ENCODE measurements at regions not wholly inside any gene's neighbourhood (a gene's known extent, or its start where the extent isn't known, plus 50 kb on each side); places are given as distances from the start of the nearest gene placed in this dataset.

- no peaks in the 10 kb centered on the region for H3K27me3 ChIP-seq (ENCODE audit: control insufficient read depth, insufficient read depth, low read length, poor library complexity, severe bottlenecking)
- Mint-ChIP-seq H3K27ac (no peak overlapping the region), H3K27me3 (ENCODE audit: insufficient read depth) (peaks cover 7% of the 10 kb centered on the region), H3K4me1 (no peaks in the 10 kb centered on the region), H3K36me3 (ENCODE audit: low read depth) (no peaks in the 10 kb centered on the region), H3K4me3 (no peak overlapping the region), H3K9me3 (peaks cover 4% of the 10 kb centered on the region)
- no peaks in the 10 kb centered on the region for H3K9me3 ChIP-seq (ENCODE audit: control insufficient read depth, low read length)
- no peak overlapping the region for H3K4me3 ChIP-seq (ENCODE audit: low read length)
- H3K36me3 ChIP-seq (ENCODE audit: control insufficient read depth, insufficient read depth, low read length), result no peaks in the 10 kb centered on the region
- TF ChIP-seq, protein P1, sequence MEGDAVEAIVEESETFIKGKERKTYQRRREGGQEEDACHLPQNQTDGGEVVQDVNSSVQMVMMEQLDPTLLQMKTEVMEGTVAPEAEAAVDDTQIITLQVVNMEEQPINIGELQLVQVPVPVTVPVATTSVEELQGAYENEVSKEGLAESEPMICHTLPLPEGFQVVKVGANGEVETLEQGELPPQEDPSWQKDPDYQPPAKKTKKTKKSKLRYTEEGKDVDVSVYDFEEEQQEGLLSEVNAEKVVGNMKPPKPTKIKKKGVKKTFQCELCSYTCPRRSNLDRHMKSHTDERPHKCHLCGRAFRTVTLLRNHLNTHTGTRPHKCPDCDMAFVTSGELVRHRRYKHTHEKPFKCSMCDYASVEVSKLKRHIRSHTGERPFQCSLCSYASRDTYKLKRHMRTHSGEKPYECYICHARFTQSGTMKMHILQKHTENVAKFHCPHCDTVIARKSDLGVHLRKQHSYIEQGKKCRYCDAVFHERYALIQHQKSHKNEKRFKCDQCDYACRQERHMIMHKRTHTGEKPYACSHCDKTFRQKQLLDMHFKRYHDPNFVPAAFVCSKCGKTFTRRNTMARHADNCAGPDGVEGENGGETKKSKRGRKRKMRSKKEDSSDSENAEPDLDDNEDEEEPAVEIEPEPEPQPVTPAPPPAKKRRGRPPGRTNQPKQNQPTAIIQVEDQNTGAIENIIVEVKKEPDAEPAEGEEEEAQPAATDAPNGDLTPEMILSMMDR (conservative IDR thresholded peaks at IDR 0.05), result no peak
- H3K4me1 ChIP-seq (ENCODE audit: control insufficient read depth, insufficient read depth, low read length), result no peaks in the 10 kb centered on the region
- no peak overlapping the region for H3K9ac ChIP-seq (ENCODE audit: extremely low read depth, low read length, poor library complexity, severe bottlenecking)
- DNase-seq, result no peak
- H3K27ac ChIP-seq (ENCODE audit: low read depth, low read length), result no peak overlapping the region
These were observed 115.8 kb upstream of the HAND1 start for GRCh38 chr5:154593796-154594195.

- H3K9me3 ChIP-seq (ENCODE audit: control insufficient read depth, low read length), result no peaks in the 10 kb centered on the region
- H3K27ac Mint-ChIP-seq, result no peak overlapping the region
- 89 to 100% methylated on average over 1 to 2 of the region's 3 CpGs for WGBS, 2 experiments (ENCODE audit: insufficient coverage in 1 of 2, insufficient read length in 1 of 2)
- no peaks in the 10 kb centered on the region for H3K27me3 ChIP-seq (ENCODE audit: control insufficient read depth, insufficient read depth, low read length, poor library complexity, severe bottlenecking)
- no peaks in the 10 kb centered on the region for H3K36me3 Mint-ChIP-seq (ENCODE audit: low read depth)
- H3K27me3 Mint-ChIP-seq (ENCODE audit: insufficient read depth), result peaks cover 5% of the 10 kb centered on the region
- H3K27ac ChIP-seq (ENCODE audit: low read depth, low read length), result no peak overlapping the region
- H3K4me3 ChIP-seq (ENCODE audit: low read length), result no peak overlapping the region
- peaks cover under 1% of the 10 kb centered on the region for H3K4me1 Mint-ChIP-seq
- no peaks in the 10 kb centered on the region for H3K36me3 ChIP-seq (ENCODE audit: control insufficient read depth, insufficient read depth, low read length)
- H3K9me3 Mint-ChIP-seq, result peaks cover 4% of the 10 kb centered on the region
- H3K9ac ChIP-seq (ENCODE audit: extremely low read depth, low read length, poor library complexity, severe bottlenecking), result no peak overlapping the region
- no peak for DNase-seq
- no peaks in the 10 kb centered on the region for H3K4me1 ChIP-seq (ENCODE audit: control insufficient read depth, insufficient read depth, low read length)
- TF ChIP-seq, protein P1 (conservative IDR thresholded peaks at IDR 0.05), result no peak
- H3K4me3 Mint-ChIP-seq, result no peak overlapping the region
These were observed 115.0 kb upstream of the HAND1 start for GRCh38 chr5:154593071-154593470.

DNA sequence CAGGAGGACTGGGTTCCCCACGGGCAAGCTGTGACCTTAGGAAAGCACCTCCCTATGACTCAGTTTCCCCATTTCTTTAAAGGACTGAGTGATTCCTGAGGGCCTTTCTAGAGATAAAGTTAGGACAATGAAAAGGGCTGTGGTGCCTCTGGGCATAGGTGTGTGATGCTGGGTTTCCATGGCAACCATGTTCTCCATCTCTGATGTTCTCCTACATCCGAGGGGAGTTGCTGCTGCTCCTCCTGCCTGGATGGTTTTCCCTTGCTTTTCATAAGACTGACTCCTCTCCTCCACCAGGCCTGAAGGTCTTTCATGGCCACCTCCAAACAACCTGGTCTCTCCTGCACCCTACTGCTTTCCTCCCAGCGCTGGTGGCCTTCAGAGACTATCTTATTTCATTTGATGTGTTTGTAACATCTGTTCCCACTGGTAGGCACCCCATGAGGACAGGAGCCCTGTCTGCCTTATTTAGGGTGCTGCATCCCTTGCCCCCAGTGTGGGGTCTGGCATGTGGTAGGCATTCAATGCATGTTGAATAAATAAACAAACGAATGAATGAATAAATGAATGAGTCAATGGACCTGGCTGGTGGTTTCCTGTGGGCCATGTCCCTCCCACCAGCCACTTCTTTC is 112.2 kb upstream of the HAND1 start:
- Histone ChIP-seq H3K36me3 (ENCODE audit: control insufficient read depth, insufficient read depth, low read length) (no peaks in the 10 kb centered on the region), H3K27me3 (ENCODE audit: control insufficient read depth, insufficient read depth, low read length, poor library complexity, severe bottlenecking) (no peaks in the 10 kb centered on the region), H3K4me3 (ENCODE audit: low read length) (no peak overlapping the region), H3K9me3 (ENCODE audit: control insufficient read depth, low read length) (no peaks in the 10 kb centered on the region), H3K27ac (ENCODE audit: low read depth, low read length) (no peak overlapping the region), H3K9ac (ENCODE audit: extremely low read depth, low read length, poor library complexity, severe bottlenecking) (no peak overlapping the region), H3K4me1 (ENCODE audit: control insufficient read depth, insufficient read depth, low read length) (no peaks in the 10 kb centered on the region)
- Mint-ChIP-seq H3K27ac (no peak overlapping the region), H3K4me1 (peaks cover 9% of the 10 kb centered on the region), H3K27me3 (ENCODE audit: insufficient read depth) (peaks cover 2% of the 10 kb centered on the region), H3K4me3 (no peak overlapping the region), H3K36me3 (ENCODE audit: low read depth) (no peaks in the 10 kb centered on the region), H3K9me3 (peaks cover 2% of the 10 kb centered on the region)
- no peak for DNase-seq
- WGBS, 2 experiments (ENCODE audit: insufficient coverage in 1 of 2, insufficient read length in 1 of 2), result 85 to 88% methylated on average over 1 to 3 of the region's 4 CpGs
- TF ChIP-seq, protein P1 (conservative IDR thresholded peaks at IDR 0.05), result no peak
